HepG2 (cell line): ENCODE measurements at regions not wholly inside any gene's neighbourhood (a gene's known extent, or its start where the extent isn't known, plus 50 kb on each side); places are given as distances from the start of the nearest gene placed in this dataset.

Source experiments
- ATAC-seq: fragments of 200-7000 bp; cut with Tn5 transposase; 3 replicates; pipeline ENCODE4 v1.9.1; 2020; ENCODE audit warnings: mild to moderate bottlenecking, moderate library complexity
- BruUV-seq: library from RNA; stranded (reverse); fragments of 400-500 nt; replicated peaks from 2 replicates; lab custom pipeline; 2021; lab: Mats Ljungman, UMichigan
- CTCF ChIA-PET: fragments of 300-600 bp; formaldehyde crosslinking; extraction: SDS; loops from one replicate; lab custom pipeline; 2021; ENCODE audit warnings: low total read pairs, inconsistent platforms, low intra/inter-chr PET ratio; lab: Yijun Ruan, JAX
- POLR2A ChIA-PET: fragments of 350-600 bp; sonication (Branson Sonifier 250); formaldehyde crosslinking; loops from one replicate; lab custom pipeline; 2020; ENCODE audit warnings: antibody characterized with exemption, inconsistent platforms; lab: Yijun Ruan, JAX
- DNase-seq: peaks from one replicate; pipeline ENCODE4 v3.0.0-alpha.2; 2015; ENCODE audit warnings: low spot score
- FAIRE-seq: peaks from 3 replicates; lab custom pipeline; 2011; peaks lifted over from hg19 to GRCh38; lab: Jason Lieb, UNC
- H2AFZ ChIP-seq: one replicate; pipeline ENCODE4 v1.6.1; 2011; ENCODE audit warnings: low read length, inconsistent platforms
- H3K27ac ChIP-seq: fragments of 300-600 bp; 3 replicates; pipeline ENCODE4 v1.8.0; 2011; ENCODE audit warnings: mixed run types, mild to moderate bottlenecking, mixed read lengths, low read length, inconsistent platforms; ENCODE audit not compliant: insufficient read depth; ENCODE audit errors: extremely low read length
- H3K27me3 ChIP-seq, 2 experiments: fragments of 200-600 bp in 1 of 2; 2 replicates in 1 of 2; 3 replicates in 1 of 2; pipeline versions ENCODE4 v1.6.0 to v1.8.0; 2011; ENCODE audit warnings: low read length in 2 of 2, mild to moderate bottlenecking in 2 of 2, moderate library complexity in 2 of 2, inconsistent platforms in 1 of 2; ENCODE audit not compliant: insufficient read depth in 2 of 2, control insufficient read depth in 1 of 2
- H3K36me3 ChIP-seq, 2 experiments: fragments of 200-600 bp in 1 of 2; replicated peaks in 1 of 2; 2 replicates in 1 of 2; 3 replicates in 1 of 2; pipeline versions ENCODE4 v1.5.1 to v1.8.0; 2011; ENCODE audit warnings: low read length in 2 of 2, inconsistent platforms in 1 of 2; ENCODE audit not compliant: insufficient read depth in 2 of 2, control insufficient read depth in 1 of 2
- H3K4me1 ChIP-seq: 2 replicates; pipeline ENCODE4 v1.5.1; 2012; ENCODE audit warnings: low read length, inconsistent platforms; ENCODE audit not compliant: insufficient read depth
- H3K4me2 ChIP-seq: 2 replicates; pipeline ENCODE4 v1.6.0; 2011; ENCODE audit warnings: low read depth, low read length, inconsistent platforms
- H3K4me3 ChIP-seq, 3 experiments: fragments of 200-600 bp in 1 of 3; sonication (generic), shearing (Covaris generic) in 1 of 3; replicated peaks in 1 of 3; 2 replicates each; pipeline ENCODE4 v1.5.1; 2011 to 2016; ENCODE audit warnings: low read length in 3 of 3, inconsistent platforms in 2 of 3, low read depth in 2 of 3, mild to moderate bottlenecking in 2 of 3, control low read depth in 1 of 3, mixed read lengths in 1 of 3; ENCODE audit not compliant: insufficient read depth in 1 of 3
- H3K79me2 ChIP-seq: one replicate; pipeline ENCODE4 v1.6.1; 2011; ENCODE audit warnings: low read length, inconsistent platforms; ENCODE audit not compliant: insufficient read depth
- H3K9ac ChIP-seq: 2 replicates; pipeline ENCODE4 v1.6.0; 2011; ENCODE audit warnings: mild to moderate bottlenecking, low read depth, low read length, inconsistent platforms; ENCODE audit not compliant: insufficient read depth
- H3K9me3 ChIP-seq: 2 replicates; pipeline ENCODE4 v1.5.1; 2012; ENCODE audit warnings: mild to moderate bottlenecking, low read length
- H4K20me1 ChIP-seq: 2 replicates; pipeline ENCODE4 v1.6.0; 2011; ENCODE audit warnings: inconsistent platforms, mild to moderate bottlenecking, low read length, moderate library complexity; ENCODE audit not compliant: insufficient read depth
- ARNTL ChIP-seq: sonication (generic); formaldehyde crosslinking; IDR thresholded peaks from 2 replicates; pipeline ENCODE4 v1.4.0; 2020; ENCODE audit warnings: mild to moderate bottlenecking, missing genetic modification reagents
- CEBPG ChIP-seq: IDR thresholded peaks from 2 replicates; pipeline ENCODE4 v1.6.1; 2016
- FOXC1 ChIP-seq: sonication (generic); formaldehyde crosslinking; IDR thresholded peaks from 2 replicates; pipeline ENCODE4 v1.8.0; 2022; ENCODE audit warnings: mild to moderate bottlenecking, missing genetic modification reagents, borderline replicate concordance
- MTF1 ChIP-seq: sonication (generic); formaldehyde crosslinking; IDR thresholded peaks from 2 replicates; pipeline ENCODE4 v1.5.0; 2020; ENCODE audit warnings: missing genetic modification reagents
- NRL ChIP-seq: sonication (generic); formaldehyde crosslinking; IDR thresholded peaks from 2 replicates; pipeline ENCODE4 v1.5.0; 2020; ENCODE audit warnings: missing genetic modification reagents, mild to moderate bottlenecking, moderate library complexity, borderline replicate concordance
- SMAD9 ChIP-seq: sonication (generic); formaldehyde crosslinking; IDR thresholded peaks from 2 replicates; pipeline ENCODE4 v1.5.1; 2020; ENCODE audit warnings: mild to moderate bottlenecking, missing genetic modification reagents
- TBL1XR1 ChIP-seq: fragments of 150-350 bp; IDR thresholded peaks from 2 replicates; pipeline ENCODE4 v1.6.1; 2014; ENCODE audit warnings: borderline replicate concordance, low read length; ENCODE audit not compliant: partially characterized antibody
- TOE1 ChIP-seq: sonication (generic); formaldehyde crosslinking; IDR thresholded peaks from 2 replicates; pipeline ENCODE4 v1.4.0; 2020; ENCODE audit warnings: mild to moderate bottlenecking, missing genetic modification reagents
- ZNF101 ChIP-seq: sonication (generic); formaldehyde crosslinking; IDR thresholded peaks from 2 replicates; pipeline ENCODE4 v1.4.0; 2020; ENCODE audit warnings: mild to moderate bottlenecking, low read depth, missing genetic modification reagents, borderline replicate concordance
- WGBS: methylation state at CpG from one replicate; pipeline ENCODE4 v1.1.6; 2017; ENCODE audit warnings: low lambda C conversion rate; 5-methylcytosine and 5-hydroxymethylcytosine counted together
- in situ Hi-C: cut with HindIII; loops from 2 replicates; pipeline ENCODE4 v1.10.0; 2017; ENCODE audit warnings: low pct_unique_long_range_greater_than_20kb; ENCODE audit not compliant: extremely low pct_ligation_motif_present
- intact Hi-C: fragments of 100-400 bp; cut with micrococcal nuclease; formaldehyde crosslinking; loops from one replicate; pipeline ENCODE4 v1.10.0; 2022; ENCODE audit not compliant: unreplicated experiment
- TF ChIP-seq, protein P1 (sequence below): sonication (generic); formaldehyde crosslinking; IDR thresholded peaks from 2 replicates; pipeline ENCODE4 v1.4.0; 2020; ENCODE audit warnings: missing genetic modification reagents, borderline replicate concordance
- TF ChIP-seq, protein P2 (sequence below): sonication (generic); formaldehyde crosslinking; IDR thresholded peaks from 2 replicates; pipeline ENCODE4 v1.5.1; 2020; ENCODE audit warnings: missing genetic modification reagents, mild to moderate bottlenecking, borderline replicate concordance
- TF ChIP-seq, protein P3 (sequence below): sonication (generic); formaldehyde crosslinking; IDR thresholded peaks from 2 replicates; pipeline ENCODE4 v1.4.0; 2020; ENCODE audit warnings: mild to moderate bottlenecking, low read depth, missing genetic modification reagents
- TF ChIP-seq, protein P4 (sequence below): sonication (generic); formaldehyde crosslinking; IDR thresholded peaks from 2 replicates; pipeline ENCODE4 v1.4.0; 2020; ENCODE audit warnings: missing genetic modification reagents

DNA sequence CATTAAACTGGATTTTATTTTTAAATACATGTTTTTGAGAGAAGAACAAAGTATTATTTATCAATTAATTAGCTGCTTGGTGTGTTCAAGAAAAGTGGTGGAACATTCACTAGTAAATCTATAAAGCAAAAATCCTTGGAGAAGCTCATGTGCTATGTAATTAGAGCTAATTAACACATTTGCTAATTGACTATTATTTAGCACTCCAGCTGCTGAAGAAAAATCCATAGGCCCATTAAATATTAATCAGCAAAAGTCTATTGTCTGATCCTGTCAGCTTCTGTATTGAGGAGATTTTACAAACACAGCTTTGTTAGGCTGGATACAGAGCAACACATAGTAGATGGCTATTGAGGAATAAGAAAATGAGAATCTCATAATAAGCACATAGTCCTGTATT lies 336.1 kb downstream of the RBM43 start:
- DNase-seq (no peak), ATAC-seq (no peak), FAIRE-seq (no peak)
- CTCF ChIA-PET: no interaction called here
- intact Hi-C loops: no loop called here
- TF ChIP-seq, protein P1, sequence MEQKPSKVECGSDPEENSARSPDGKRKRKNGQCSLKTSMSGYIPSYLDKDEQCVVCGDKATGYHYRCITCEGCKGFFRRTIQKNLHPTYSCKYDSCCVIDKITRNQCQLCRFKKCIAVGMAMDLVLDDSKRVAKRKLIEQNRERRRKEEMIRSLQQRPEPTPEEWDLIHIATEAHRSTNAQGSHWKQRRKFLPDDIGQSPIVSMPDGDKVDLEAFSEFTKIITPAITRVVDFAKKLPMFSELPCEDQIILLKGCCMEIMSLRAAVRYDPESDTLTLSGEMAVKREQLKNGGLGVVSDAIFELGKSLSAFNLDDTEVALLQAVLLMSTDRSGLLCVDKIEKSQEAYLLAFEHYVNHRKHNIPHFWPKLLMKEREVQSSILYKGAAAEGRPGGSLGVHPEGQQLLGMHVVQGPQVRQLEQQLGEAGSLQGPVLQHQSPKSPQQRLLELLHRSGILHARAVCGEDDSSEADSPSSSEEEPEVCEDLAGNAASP (CRISPR knock-in tag): no peak
- TF ChIP-seq, protein P2, sequence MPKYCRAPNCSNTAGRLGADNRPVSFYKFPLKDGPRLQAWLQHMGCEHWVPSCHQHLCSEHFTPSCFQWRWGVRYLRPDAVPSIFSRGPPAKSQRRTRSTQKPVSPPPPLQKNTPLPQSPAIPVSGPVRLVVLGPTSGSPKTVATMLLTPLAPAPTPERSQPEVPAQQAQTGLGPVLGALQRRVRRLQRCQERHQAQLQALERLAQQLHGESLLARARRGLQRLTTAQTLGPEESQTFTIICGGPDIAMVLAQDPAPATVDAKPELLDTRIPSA (CRISPR knock-in tag): no peak
- TF ChIP-seq, protein P3, sequence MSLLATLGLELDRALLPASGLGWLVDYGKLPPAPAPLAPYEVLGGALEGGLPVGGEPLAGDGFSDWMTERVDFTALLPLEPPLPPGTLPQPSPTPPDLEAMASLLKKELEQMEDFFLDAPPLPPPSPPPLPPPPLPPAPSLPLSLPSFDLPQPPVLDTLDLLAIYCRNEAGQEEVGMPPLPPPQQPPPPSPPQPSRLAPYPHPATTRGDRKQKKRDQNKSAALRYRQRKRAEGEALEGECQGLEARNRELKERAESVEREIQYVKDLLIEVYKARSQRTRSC (CRISPR knock-in tag): no peak
- TF ChIP-seq MTF1 (CRISPR knock-in tag): no peak
- in situ Hi-C loops: no loop called here
- POLR2A ChIA-PET: no interaction called here
- no peak overlapping the region for H3K27ac ChIP-seq
- H3K9me3 ChIP-seq: no peaks in the 10 kb centered on the region
- no peaks in the 10 kb centered on the region for H3K4me1 ChIP-seq
- H3K79me2 ChIP-seq: no peaks in the 10 kb centered on the region
- no peak overlapping the region for H3K4me3 ChIP-seq
- no peak overlapping the region for H3K9ac ChIP-seq
- H3K27me3 ChIP-seq: no peaks in the 10 kb centered on the region
- H2AFZ ChIP-seq: no peak overlapping the region
- H3K36me3 ChIP-seq: no peaks in the 10 kb centered on the region
- no TSS peak for BruUV-seq
- H4K20me1 ChIP-seq: no peaks in the 10 kb centered on the region
- no peak overlapping the region for H3K4me2 ChIP-seq

DNA sequence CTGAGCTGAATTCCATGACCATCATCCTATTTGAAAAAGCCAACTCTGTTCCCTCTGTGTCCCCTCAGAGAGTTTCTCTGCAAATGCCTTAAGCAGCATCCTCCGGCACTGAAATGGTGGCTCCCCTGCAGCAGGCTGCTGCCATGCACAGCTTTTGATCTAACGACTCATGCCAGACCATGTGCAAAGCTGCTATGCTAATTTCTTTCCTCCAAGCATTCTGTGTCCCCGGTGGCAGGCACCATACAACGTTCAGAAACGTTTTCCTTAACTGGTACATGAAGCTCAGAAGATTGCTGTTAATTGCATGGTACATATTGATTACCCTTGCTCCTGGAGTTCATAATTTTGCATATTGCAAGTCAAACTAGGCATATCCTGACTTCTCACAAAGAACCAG lies 336.8 kb downstream of the RBM43 start:
- H3K36me3 ChIP-seq: no peaks in the 10 kb centered on the region
- no peaks in the 10 kb centered on the region for H3K9me3 ChIP-seq
- no peaks in the 10 kb centered on the region for H3K4me1 ChIP-seq
- DNase-seq (no peak), ATAC-seq (no peak), FAIRE-seq (no peak)
- 0% methylated on average over 5 of the region's 5 CpGs for WGBS
- intact Hi-C loops (no loop called here), in situ Hi-C loops (no loop called here)
- no peak overlapping the region for H2AFZ ChIP-seq
- no peak overlapping the region for H3K4me2 ChIP-seq
- no peak overlapping the region for H3K9ac ChIP-seq
- no peaks in the 10 kb centered on the region for H3K79me2 ChIP-seq
- ChIA-PET CTCF (no interaction called here), POLR2A (no interaction called here)
- no peak overlapping the region for H3K4me3 ChIP-seq
- no peaks in the 10 kb centered on the region for H4K20me1 ChIP-seq
- no peak overlapping the region for H3K27ac ChIP-seq
- BruUV-seq: no TSS peak
- H3K27me3 ChIP-seq: no peaks in the 10 kb centered on the region
- no peak for TF ChIP-seq NRL (CRISPR knock-in tag)
- TF ChIP-seq FOXC1 (CRISPR knock-in tag): no peak
- TF ChIP-seq TOE1 (CRISPR knock-in tag): no peak
- no peak for TF ChIP-seq CEBPG (CRISPR knock-in tag)
- TF ChIP-seq ZNF101 (CRISPR knock-in tag): no peak
- no peak for TF ChIP-seq SMAD9 (CRISPR knock-in tag)
- TF ChIP-seq, protein P4, sequence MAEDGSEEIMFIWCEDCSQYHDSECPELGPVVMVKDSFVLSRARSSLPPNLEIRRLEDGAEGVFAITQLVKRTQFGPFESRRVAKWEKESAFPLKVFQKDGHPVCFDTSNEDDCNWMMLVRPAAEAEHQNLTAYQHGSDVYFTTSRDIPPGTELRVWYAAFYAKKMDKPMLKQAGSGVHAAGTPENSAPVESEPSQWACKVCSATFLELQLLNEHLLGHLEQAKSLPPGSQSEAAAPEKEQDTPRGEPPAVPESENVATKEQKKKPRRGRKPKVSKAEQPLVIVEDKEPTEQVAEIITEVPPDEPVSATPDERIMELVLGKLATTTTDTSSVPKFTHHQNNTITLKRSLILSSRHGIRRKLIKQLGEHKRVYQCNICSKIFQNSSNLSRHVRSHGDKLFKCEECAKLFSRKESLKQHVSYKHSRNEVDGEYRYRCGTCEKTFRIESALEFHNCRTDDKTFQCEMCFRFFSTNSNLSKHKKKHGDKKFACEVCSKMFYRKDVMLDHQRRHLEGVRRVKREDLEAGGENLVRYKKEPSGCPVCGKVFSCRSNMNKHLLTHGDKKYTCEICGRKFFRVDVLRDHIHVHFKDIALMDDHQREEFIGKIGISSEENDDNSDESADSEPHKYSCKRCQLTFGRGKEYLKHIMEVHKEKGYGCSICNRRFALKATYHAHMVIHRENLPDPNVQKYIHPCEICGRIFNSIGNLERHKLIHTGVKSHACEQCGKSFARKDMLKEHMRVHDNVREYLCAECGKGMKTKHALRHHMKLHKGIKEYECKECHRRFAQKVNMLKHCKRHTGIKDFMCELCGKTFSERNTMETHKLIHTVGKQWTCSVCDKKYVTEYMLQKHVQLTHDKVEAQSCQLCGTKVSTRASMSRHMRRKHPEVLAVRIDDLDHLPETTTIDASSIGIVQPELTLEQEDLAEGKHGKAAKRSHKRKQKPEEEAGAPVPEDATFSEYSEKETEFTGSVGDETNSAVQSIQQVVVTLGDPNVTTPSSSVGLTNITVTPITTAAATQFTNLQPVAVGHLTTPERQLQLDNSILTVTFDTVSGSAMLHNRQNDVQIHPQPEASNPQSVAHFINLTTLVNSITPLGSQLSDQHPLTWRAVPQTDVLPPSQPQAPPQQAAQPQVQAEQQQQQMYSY (CRISPR knock-in tag): no peak
- TF ChIP-seq TBL1XR1: no peak
- TF ChIP-seq ARNTL (CRISPR knock-in tag): no peak
